ENCODE measurements at regions not wholly inside any gene's neighbourhood (a gene's known extent, or its start where the extent isn't known, plus 50 kb on each side); places are given as distances from the start of the nearest gene placed in this dataset.

DNA sequence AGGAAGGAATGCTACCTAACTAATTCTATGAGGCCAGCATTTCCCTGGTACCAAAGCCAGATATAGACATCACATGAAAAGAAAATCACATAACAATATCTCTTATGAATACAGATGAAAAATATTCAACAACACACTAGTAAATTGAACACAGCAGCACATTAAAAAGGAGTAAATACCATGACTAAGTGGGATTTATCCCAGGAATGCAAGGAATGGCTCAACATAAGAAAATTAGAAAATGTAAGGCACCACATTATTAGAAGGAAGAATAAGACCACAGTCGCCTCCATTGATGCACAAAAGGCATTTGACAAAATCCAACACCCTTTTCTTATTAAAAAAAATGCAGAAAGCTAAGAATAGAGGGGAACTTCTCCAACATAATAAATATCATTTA is 133.9 kb downstream of the TTC32 start:
- H3K27me3 ChIP-seq: no peaks in the 10 kb centered on the region
- H3K27ac ChIP-seq: no peak overlapping the region
- H3K4me1 ChIP-seq (replicated peaks in 1 of 2): no peaks in the 10 kb centered on the region
- 2 to 79% (median 41%) methylated on average over 1 of the region's 1 CpG for WGBS, 4 donors
- H3K9me3 ChIP-seq (replicated peaks in 1 of 3): no peaks in the 10 kb centered on the region
- no peaks in the 10 kb centered on the region for H3K36me3 ChIP-seq (replicated peaks in 1 of 2)
- DNase-seq: no peak
- intact Hi-C loops (cut with DNase I): no loop called here
- H3K4me3 ChIP-seq: no peak overlapping the region
- no peak for TF ChIP-seq POLR2A (IDR thresholded peaks at IDR 0.05)
- TF ChIP-seq, protein P1, sequence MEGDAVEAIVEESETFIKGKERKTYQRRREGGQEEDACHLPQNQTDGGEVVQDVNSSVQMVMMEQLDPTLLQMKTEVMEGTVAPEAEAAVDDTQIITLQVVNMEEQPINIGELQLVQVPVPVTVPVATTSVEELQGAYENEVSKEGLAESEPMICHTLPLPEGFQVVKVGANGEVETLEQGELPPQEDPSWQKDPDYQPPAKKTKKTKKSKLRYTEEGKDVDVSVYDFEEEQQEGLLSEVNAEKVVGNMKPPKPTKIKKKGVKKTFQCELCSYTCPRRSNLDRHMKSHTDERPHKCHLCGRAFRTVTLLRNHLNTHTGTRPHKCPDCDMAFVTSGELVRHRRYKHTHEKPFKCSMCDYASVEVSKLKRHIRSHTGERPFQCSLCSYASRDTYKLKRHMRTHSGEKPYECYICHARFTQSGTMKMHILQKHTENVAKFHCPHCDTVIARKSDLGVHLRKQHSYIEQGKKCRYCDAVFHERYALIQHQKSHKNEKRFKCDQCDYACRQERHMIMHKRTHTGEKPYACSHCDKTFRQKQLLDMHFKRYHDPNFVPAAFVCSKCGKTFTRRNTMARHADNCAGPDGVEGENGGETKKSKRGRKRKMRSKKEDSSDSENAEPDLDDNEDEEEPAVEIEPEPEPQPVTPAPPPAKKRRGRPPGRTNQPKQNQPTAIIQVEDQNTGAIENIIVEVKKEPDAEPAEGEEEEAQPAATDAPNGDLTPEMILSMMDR (IDR thresholded peaks at IDR 0.05): no peak

DNA sequence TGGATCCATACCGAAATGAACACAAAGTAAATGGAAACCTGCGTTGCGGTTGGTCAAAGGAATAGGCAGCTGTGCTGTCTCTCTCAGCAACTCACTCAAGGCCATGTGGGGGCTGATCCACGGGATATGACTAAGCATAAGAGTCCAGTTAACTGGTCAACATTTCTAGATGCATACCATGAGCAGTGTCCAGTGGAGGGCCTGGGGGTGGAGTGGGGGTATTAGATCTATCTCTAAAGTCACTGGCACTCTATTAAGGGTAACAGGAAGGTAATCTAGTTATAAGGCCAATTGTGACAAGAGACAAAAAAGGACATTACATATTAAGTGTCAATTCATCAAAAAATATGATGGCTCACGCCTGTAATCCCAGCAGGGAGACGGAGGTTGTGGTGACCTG is 136.8 kb downstream of the TTC32 start:
- Histone ChIP-seq H3K9me3 (replicated peaks in 1 of 3) (no peaks in the 10 kb centered on the region), H3K4me3 (no peak overlapping the region), H3K4me1 (replicated peaks in 1 of 2) (no peaks in the 10 kb centered on the region), H3K36me3 (replicated peaks in 1 of 2) (no peaks in the 10 kb centered on the region), H3K27me3 (no peaks in the 10 kb centered on the region), H3K27ac (no peak overlapping the region)
- intact Hi-C loops (cut with DNase I): no loop called here
- TF ChIP-seq POLR2A (IDR thresholded peaks at IDR 0.05): no peak
- TF ChIP-seq, protein P1 (IDR thresholded peaks at IDR 0.05): no peak
- WGBS, 4 donors: 77 to 83% (median 78%) methylated on average over 6 of the region's 6 CpGs
- peak in 3 of 7 donors; percentile 9 to 37 (median 29) for DNase-seq

DNA sequence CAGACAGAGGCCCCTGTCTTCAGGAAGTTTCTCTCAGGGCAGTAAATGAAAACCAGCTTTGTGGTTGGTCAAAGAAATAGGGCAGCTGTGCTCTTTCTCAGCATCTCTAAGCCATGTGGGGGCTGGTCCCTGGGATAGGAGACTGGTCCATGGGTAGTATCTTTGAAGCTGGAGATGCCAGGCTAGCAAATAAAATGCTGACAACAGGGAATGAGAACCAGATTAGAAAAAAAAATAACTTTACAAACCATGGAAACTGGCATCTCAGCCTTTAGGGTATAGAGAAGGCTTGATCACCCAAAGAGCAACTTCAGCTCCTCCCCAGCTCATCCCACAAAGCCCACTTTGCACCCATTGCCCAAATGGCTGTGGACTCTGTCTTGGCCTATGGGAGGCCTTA is 138.1 kb downstream of the TTC32 start:
- no peak for DNase-seq
- H3K27me3 ChIP-seq: no peaks in the 10 kb centered on the region
- H3K4me3 ChIP-seq: no peak overlapping the region
- no peak for TF ChIP-seq POLR2A (IDR thresholded peaks at IDR 0.05)
- TF ChIP-seq, protein P1 (IDR thresholded peaks at IDR 0.05): no peak
- no peak overlapping the region for H3K27ac ChIP-seq
- H3K9me3 ChIP-seq (replicated peaks in 1 of 3): no peaks in the 10 kb centered on the region
- H3K4me1 ChIP-seq (replicated peaks in 1 of 2): no peaks in the 10 kb centered on the region
- intact Hi-C loops (cut with DNase I): no loop called here
- H3K36me3 ChIP-seq (replicated peaks in 1 of 2): no peaks in the 10 kb centered on the region

DNA sequence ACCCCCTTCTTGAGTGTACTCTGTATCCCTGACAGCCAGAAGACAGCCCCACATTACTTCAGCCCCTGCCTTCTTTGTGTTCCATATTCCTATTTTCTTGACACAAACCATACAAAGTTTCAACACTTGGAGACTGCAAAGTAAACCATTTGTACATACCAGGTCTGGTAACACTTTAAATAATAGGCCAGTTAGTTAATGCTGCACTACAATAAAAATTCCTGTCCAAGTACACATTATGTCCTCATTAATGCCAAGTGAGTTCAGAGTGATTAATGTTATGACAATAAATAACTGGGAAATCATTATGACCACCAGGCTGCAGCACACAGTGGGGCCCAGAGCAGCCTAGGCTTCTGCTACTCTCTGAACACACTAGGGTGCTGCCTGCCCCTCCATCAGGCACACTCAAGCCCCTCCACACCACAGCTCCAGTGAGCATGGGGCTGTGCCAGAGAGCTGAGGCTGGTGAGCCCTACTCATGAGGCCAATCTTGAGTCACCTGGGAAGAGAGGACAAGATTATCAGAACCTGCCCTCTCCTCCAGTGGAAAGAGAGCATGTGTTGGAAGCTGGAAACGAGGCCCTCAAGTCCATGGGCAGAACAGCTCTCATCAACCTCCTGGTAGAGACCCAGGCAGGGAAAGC is 138.7 kb downstream of the TTC32 start:
- Histone ChIP-seq H3K4me3 (no peak overlapping the region), H3K9me3 (replicated peaks in 1 of 3) (no peaks in the 10 kb centered on the region), H3K36me3 (replicated peaks in 1 of 2) (no peaks in the 10 kb centered on the region), H3K27me3 (no peaks in the 10 kb centered on the region), H3K4me1 (replicated peaks in 1 of 2) (no peaks in the 10 kb centered on the region), H3K27ac (no peak overlapping the region)
- DNase-seq: no peak
- intact Hi-C loops (cut with DNase I): no loop called here
- 71 to 100% (median 75%) methylated on average over 1 of the region's 1 CpG for WGBS, 4 donors
- no peak for TF ChIP-seq POLR2A (IDR thresholded peaks at IDR 0.05)
- TF ChIP-seq, protein P1 (IDR thresholded peaks at IDR 0.05): no peak

Measured in adrenal gland (tissue), 9 donors.